IPS-18a (cell line): ENCODE measurements at regions not wholly inside any gene's neighbourhood (a gene's known extent, or its start where the extent isn't known, plus 50 kb on each side); places are given as distances from the start of the nearest gene placed in this dataset.
A peak's percentile ranks its signal among the peaks of the same experiment; 100 is the strongest.

Experiments used
- H3K27ac ChIP-seq: one replicate; pipeline ENCODE4 v1.5.1; 2013; ENCODE audit warnings: low read length
- H3K27me3 ChIP-seq: one replicate; pipeline ENCODE4 v1.6.1; 2013; ENCODE audit warnings: mild to moderate bottlenecking, low read length; ENCODE audit not compliant: control insufficient read depth, insufficient read depth
- H3K36me3 ChIP-seq: one replicate; pipeline ENCODE4 v1.6.1; 2013; ENCODE audit warnings: low read depth, low read length; ENCODE audit not compliant: control insufficient read depth
- H3K4me1 ChIP-seq: one replicate; pipeline ENCODE4 v1.6.1; 2013; ENCODE audit warnings: low read depth, low read length; ENCODE audit not compliant: control insufficient read depth
- H3K4me3 ChIP-seq: one replicate; pipeline ENCODE4 v1.5.1; 2013; ENCODE audit warnings: low read length
- H3K9ac ChIP-seq: one replicate; pipeline ENCODE4 v1.6.1; 2013; ENCODE audit warnings: mild to moderate bottlenecking, low read length, moderate library complexity
- H3K9me3 ChIP-seq: one replicate; pipeline ENCODE4 v1.6.1; 2013; ENCODE audit warnings: low read depth, low read length; ENCODE audit not compliant: control insufficient read depth

DNA sequence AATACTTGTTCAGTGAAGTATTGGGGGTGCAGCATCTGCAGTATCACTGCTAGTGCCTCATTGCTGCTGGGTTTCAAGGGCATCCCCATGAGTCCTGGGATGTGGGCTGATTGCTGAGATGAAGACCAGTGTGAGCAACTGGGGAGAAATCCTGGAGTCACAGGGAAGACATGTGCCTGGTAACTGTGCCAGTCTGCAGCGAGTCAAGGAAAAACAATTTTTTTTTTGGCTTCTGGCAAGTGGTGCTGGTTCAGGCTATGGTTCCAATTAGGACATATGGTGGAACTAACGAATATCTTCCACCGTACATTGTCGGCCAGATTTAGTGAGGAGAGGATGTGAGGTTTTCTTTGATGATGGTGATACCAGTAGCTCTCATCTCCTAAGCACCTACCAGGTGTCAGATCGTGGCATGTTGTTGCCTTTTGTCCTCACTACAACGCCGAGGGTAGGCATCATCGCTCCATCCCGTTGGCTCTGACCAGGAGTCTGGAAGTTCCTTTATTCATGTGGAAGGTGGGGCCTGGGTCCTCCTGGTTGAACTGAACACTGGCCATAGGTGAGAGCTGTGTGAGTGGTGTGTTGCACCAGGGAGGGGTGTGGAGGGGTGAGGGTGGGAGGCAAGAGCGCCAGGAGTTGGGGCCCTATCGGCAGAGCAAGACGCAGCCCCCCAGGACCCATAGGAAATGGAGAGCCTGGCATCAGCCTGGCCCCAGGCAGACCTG is 118.0 kb upstream of the HS6ST1 start:
- Histone ChIP-seq H3K4me1 (no peaks in the 10 kb centered on the region), H3K36me3 (no peaks in the 10 kb centered on the region), H3K27me3 (no peaks in the 10 kb centered on the region), H3K9ac (no peak overlapping the region), H3K9me3 (no peaks in the 10 kb centered on the region), H3K4me3 (no peak overlapping the region), H3K27ac (no peak overlapping the region)

- Histone ChIP-seq H3K27ac (no peak overlapping the region), H3K9ac (no peak overlapping the region), H3K36me3 (no peaks in the 10 kb centered on the region), H3K4me1 (peaks cover 4% of the 10 kb centered on the region), H3K27me3 (no peaks in the 10 kb centered on the region), H3K9me3 (no peaks in the 10 kb centered on the region), H3K4me3 (no peak overlapping the region)
Observed at GRCh38 chr2:128437204-128437565, 118.5 kb upstream of the HS6ST1 start.

DNA sequence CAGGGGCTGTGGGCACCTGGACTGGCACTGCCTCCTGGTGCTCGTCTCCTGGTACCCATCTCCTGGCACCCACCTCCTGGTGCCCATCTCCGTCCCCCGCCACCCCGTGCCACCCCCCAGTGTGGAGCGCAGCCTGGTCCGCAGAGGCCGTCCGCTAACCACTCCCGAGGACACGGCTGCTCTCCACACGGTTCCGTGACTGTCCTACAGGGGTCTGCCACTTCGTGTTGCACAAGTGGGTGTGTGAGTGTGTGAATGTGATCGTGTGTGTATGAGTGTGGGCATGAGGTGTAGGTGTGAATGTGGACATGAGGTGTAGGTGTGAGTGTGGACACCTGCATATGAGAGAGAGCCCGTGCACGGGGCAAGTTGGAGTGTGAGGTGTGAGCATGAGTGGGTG is 119.4 kb upstream of the HS6ST1 start:
- no peaks in the 10 kb centered on the region for H3K9me3 ChIP-seq
- no peak overlapping the region for H3K4me3 ChIP-seq
- no peak overlapping the region for H3K27ac ChIP-seq
- H3K36me3 ChIP-seq = no peaks in the 10 kb centered on the region
- no peaks in the 10 kb centered on the region for H3K27me3 ChIP-seq
- H3K4me1 ChIP-seq = peaks cover 13% of the 10 kb centered on the region
- no peak overlapping the region for H3K9ac ChIP-seq

DNA sequence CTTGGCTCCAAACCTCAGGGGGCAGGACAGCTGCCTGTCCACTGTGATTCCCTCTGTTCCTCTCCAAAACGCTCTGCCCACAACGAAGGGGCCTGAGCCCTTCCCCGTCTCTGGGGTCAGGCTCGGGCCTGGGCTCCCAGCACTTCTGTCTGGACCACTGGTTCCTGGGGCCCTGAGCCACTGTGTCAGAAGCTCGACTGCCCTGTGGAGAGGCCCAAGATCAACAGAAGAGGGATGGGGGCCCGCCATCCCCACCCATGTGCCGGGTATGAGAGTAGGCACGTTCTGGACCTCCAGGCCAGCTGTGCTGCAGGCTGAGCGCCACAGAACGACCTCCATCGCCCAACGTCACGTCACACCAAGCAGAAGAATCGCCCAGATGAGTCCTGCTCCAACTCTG is 119.9 kb upstream of the HS6ST1 start:
- H3K9me3 ChIP-seq = no peaks in the 10 kb centered on the region
- H3K4me3 ChIP-seq = no peak overlapping the region
- H3K4me1 ChIP-seq = peaks cover 18% of the 10 kb centered on the region
- H3K9ac ChIP-seq = no peak overlapping the region
- no peak overlapping the region for H3K27ac ChIP-seq
- no peaks in the 10 kb centered on the region for H3K27me3 ChIP-seq
- H3K36me3 ChIP-seq = no peaks in the 10 kb centered on the region

DNA sequence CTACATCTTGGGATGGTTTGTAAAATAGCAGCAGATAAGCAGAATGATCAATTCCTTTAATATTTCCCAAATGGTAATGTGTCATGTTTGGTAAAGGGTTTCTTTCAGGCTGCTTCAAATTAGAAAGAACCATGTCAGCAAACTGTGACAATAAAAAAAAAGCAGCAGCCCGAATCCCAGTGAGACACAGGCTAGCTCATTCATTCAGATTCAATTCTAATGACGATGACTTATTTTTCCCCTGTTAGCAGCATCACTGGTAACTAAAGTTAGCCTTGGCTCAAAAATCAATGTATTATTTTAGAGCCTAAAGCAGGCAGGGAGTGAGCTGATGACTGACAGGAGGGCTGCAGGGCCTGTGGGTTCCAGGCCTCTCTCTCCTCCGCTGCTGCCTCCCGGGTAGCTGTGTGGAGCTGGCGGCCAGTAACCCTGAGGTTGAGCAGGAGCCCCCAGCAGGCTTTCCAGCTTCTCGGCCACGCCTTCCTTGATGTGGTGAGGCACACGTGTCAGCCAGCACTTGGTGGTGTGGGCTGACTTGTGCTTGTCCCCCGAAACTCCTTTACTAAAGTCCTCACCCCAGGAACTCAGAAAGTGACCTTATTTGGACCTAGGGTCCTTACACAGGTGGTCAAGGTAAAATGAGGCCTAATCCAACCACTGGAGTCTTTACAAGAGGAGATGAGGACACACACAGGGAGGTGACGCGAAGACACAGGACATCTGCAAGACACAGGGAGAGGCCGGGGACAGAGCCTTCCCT is 120.5 kb upstream of the HS6ST1 start:
- Histone ChIP-seq H3K9ac (no peak overlapping the region), H3K4me3 (no peak overlapping the region), H3K9me3 (no peaks in the 10 kb centered on the region), H3K27me3 (no peaks in the 10 kb centered on the region), H3K27ac (no peak overlapping the region), H3K36me3 (no peaks in the 10 kb centered on the region), H3K4me1 (peaks cover 18% of the 10 kb centered on the region)

GRCh38 chr2:128439791-128440665 is 121.4 kb upstream of the HS6ST1 start:
- Histone ChIP-seq H3K9me3 (no peaks in the 10 kb centered on the region), H3K27ac (no peak overlapping the region), H3K27me3 (no peaks in the 10 kb centered on the region), H3K4me1 (peaks cover 18% of the 10 kb centered on the region), H3K9ac (no peak overlapping the region), H3K4me3 (no peak overlapping the region), H3K36me3 (no peaks in the 10 kb centered on the region)

- Histone ChIP-seq H3K9ac (no peak overlapping the region), H3K4me1 (peaks cover 18% of the 10 kb centered on the region), H3K36me3 (no peaks in the 10 kb centered on the region), H3K27ac (no peak overlapping the region), H3K4me3 (no peak overlapping the region), H3K9me3 (no peaks in the 10 kb centered on the region), H3K27me3 (no peaks in the 10 kb centered on the region)
Observed at GRCh38 chr2:128440666-128441340, 122.1 kb upstream of the HS6ST1 start.

- H3K27ac ChIP-seq = no peak overlapping the region
Observed at GRCh38 chr2:128441341-128442052, 122.8 kb upstream of the HS6ST1 start.

DNA sequence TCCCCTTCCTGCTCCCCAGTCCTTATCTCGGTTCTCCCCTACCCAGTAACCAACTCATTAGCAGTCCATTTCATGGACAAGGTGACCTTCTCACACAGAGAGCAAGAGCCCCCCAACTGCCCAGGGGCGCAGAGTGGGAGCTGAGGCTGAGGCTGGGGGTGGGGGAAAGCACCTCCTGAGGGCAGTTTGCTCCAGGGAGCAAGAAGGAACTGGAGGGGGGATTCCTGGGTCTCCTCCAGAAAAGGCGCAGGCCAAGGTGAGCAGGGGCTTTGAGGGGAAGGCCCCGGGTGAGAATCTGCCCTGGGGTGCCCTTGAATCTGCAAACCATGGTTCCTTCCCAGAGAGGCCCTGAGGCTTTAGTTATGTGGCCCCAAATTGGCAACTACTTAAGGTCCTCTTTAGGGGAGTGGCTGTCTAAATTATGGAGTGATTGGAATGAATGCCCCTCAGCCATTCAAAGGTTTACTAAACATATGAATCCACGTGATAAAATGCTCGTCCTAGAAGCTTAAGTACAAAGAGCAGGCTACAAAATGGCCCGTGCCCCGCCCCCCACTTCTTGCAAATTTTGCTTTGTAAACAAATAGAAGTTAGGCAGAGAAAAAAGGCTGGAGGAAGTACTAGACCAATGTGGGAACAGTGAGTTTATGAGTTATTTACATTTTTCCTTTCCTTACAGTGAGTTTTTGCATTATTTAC is 123.5 kb upstream of the HS6ST1 start:
- Histone ChIP-seq H3K4me3 (no peak overlapping the region), H3K4me1 (peaks cover 18% of the 10 kb centered on the region), H3K36me3 (no peaks in the 10 kb centered on the region), H3K9me3 (no peaks in the 10 kb centered on the region), H3K9ac (peak overlapping the region; percentile 16), H3K27ac (no peak overlapping the region), H3K27me3 (no peaks in the 10 kb centered on the region)

More at GRCh38 chr2:128441341-128442052, 122.8 kb upstream of the HS6ST1 start:
- H3K27me3 ChIP-seq = no peaks in the 10 kb centered on the region
- H3K9me3 ChIP-seq = no peaks in the 10 kb centered on the region
- no peaks in the 10 kb centered on the region for H3K36me3 ChIP-seq
- H3K4me3 ChIP-seq = no peak overlapping the region
- H3K4me1 ChIP-seq = peaks cover 18% of the 10 kb centered on the region
- no peak overlapping the region for H3K9ac ChIP-seq

DNA sequence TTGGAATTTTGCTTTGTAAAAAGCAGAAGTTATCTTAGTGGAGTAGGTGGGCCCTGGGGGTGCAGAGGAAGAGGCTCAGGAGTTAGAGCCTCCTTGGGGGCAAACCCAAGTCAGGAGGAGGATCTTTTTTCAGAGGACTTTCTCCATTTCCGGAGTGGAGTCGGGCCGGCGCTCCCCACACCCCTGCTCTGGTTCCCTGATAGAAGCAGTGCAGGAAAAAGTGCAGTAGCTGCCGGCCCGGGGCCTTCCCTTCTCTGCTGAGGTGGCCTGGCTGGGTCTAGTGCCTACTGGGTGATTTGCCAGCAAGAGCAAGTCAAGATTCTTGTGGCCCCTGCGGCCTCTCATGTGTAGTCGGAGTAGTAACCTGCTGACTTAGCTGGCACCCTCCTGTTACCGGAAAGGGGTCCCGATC is 124.2 kb upstream of the HS6ST1 start:
- H3K9ac ChIP-seq = peak overlapping the region; percentile 16
- H3K4me3 ChIP-seq = no peak overlapping the region
- no peak overlapping the region for H3K27ac ChIP-seq

More for the DNA sequence above, 124.2 kb upstream of the HS6ST1 start:
- Histone ChIP-seq H3K9me3 (no peaks in the 10 kb centered on the region), H3K27me3 (no peaks in the 10 kb centered on the region), H3K36me3 (no peaks in the 10 kb centered on the region), H3K4me1 (peaks cover 18% of the 10 kb centered on the region)
